Activated CD4-positive, alpha-beta memory T cell treated with anti-CD3 and anti-CD28 coated beads for 36 hours (primary cell): ENCODE measurements at regions not wholly inside any gene's neighbourhood (a gene's known extent, or its start where the extent isn't known, plus 50 kb on each side); places are given as distances from the start of the nearest gene placed in this dataset.
"Not testable (repeated sequence)": the region's sequence is repeated elsewhere in the genome, so short reads cannot be mapped to it uniquely, and the experiment has no call there.

Source experiments
- CTCF ChIA-PET: fragments of 350-600 bp; sonication (Branson Sonifier 250); formaldehyde crosslinking; loops from one replicate; lab custom pipeline; 2021; ENCODE audit warnings: antibody characterized with exemption, inconsistent platforms; lab: Charles Lee
- POLR2A ChIA-PET: fragments of 350-600 bp; sonication (Branson Sonifier 250); formaldehyde crosslinking; loops from one replicate; lab custom pipeline; 2021; ENCODE audit warnings: antibody characterized with exemption; lab: Charles Lee
- DNase-seq: peaks from one replicate; pipeline ENCODE4 v3.0.0-alpha.2; 2020
- H3K27ac Mint-ChIP-seq: one replicate; pipeline ENCODE4 v1.8.0; 2021; ENCODE audit warnings: mixed read lengths
- H3K27me3 Mint-ChIP-seq: one replicate; pipeline ENCODE4 v1.8.0; 2021; ENCODE audit warnings: mixed read lengths
- H3K36me3 Mint-ChIP-seq: one replicate; pipeline ENCODE4 v1.8.0; 2021; ENCODE audit warnings: mixed read lengths
- H3K4me1 Mint-ChIP-seq: one replicate; pipeline ENCODE4 v1.8.0; 2021; ENCODE audit warnings: low read depth, mixed read lengths
- H3K4me3 Mint-ChIP-seq: one replicate; pipeline ENCODE4 v1.8.0; 2021; ENCODE audit warnings: mild to moderate bottlenecking, mixed read lengths
- H3K9me3 Mint-ChIP-seq: one replicate; pipeline ENCODE4 v1.8.0; 2021; ENCODE audit warnings: mixed read lengths
- intact Hi-C: fragments of 100-400 bp; cut with micrococcal nuclease; formaldehyde crosslinking; loops from one replicate; pipeline ENCODE4 v1.15.1; 2023

GRCh38 chr17:18546514-18547398 lies 70.2 kb downstream of the LGALS9C start:
- H3K27ac Mint-ChIP-seq, H3K36me3 Mint-ChIP-seq, intact Hi-C loops, H3K4me3 Mint-ChIP-seq, DNase-seq, H3K27me3 Mint-ChIP-seq, H3K9me3 Mint-ChIP-seq, POLR2A ChIA-PET, H3K4me1 Mint-ChIP-seq, CTCF ChIA-PET: not testable (repeated sequence)

- H3K4me3 Mint-ChIP-seq, DNase-seq, intact Hi-C loops, CTCF ChIA-PET, H3K36me3 Mint-ChIP-seq, H3K27me3 Mint-ChIP-seq, H3K4me1 Mint-ChIP-seq, H3K27ac Mint-ChIP-seq, H3K9me3 Mint-ChIP-seq, POLR2A ChIA-PET: not testable (repeated sequence)
Observed at GRCh38 chr17:18557086-18557485, 80.5 kb downstream of the LGALS9C start.

GRCh38 chr17:18563381-18564098 lies 80.7 kb downstream of the TBC1D28 start:
- H3K27me3 Mint-ChIP-seq, H3K4me3 Mint-ChIP-seq, H3K36me3 Mint-ChIP-seq, H3K4me1 Mint-ChIP-seq, POLR2A ChIA-PET, intact Hi-C loops, CTCF ChIA-PET, H3K9me3 Mint-ChIP-seq, H3K27ac Mint-ChIP-seq: not testable (repeated sequence)
- DNase-seq, result peak; percentile 14

GRCh38 chr17:18564099-18564448 lies 80.1 kb downstream of the TBC1D28 start:
- CTCF ChIA-PET, H3K9me3 Mint-ChIP-seq, intact Hi-C loops, H3K27ac Mint-ChIP-seq, H3K4me3 Mint-ChIP-seq, H3K4me1 Mint-ChIP-seq, H3K36me3 Mint-ChIP-seq, POLR2A ChIA-PET, H3K27me3 Mint-ChIP-seq: not testable (repeated sequence)
- peak; percentile 43 for DNase-seq

- CTCF ChIA-PET, POLR2A ChIA-PET, H3K27me3 Mint-ChIP-seq, H3K4me3 Mint-ChIP-seq, H3K27ac Mint-ChIP-seq, intact Hi-C loops, H3K4me1 Mint-ChIP-seq, DNase-seq, H3K36me3 Mint-ChIP-seq, H3K9me3 Mint-ChIP-seq: not testable (repeated sequence)
Observed at GRCh38 chr17:18568108-18568995, 75.8 kb downstream of the TBC1D28 start.

GRCh38 chr17:18569489-18569913 lies 74.7 kb downstream of the TBC1D28 start:
- H3K36me3 Mint-ChIP-seq, DNase-seq, H3K9me3 Mint-ChIP-seq, POLR2A ChIA-PET, CTCF ChIA-PET, intact Hi-C loops, H3K27me3 Mint-ChIP-seq, H3K27ac Mint-ChIP-seq, H3K4me3 Mint-ChIP-seq, H3K4me1 Mint-ChIP-seq: not testable (repeated sequence)

- H3K27me3 Mint-ChIP-seq, H3K9me3 Mint-ChIP-seq, POLR2A ChIA-PET, H3K36me3 Mint-ChIP-seq, H3K4me1 Mint-ChIP-seq, H3K27ac Mint-ChIP-seq, H3K4me3 Mint-ChIP-seq, intact Hi-C loops, DNase-seq, CTCF ChIA-PET: not testable (repeated sequence)
Observed at GRCh38 chr17:18572536-18572935, 71.7 kb downstream of the TBC1D28 start.

DNA sequence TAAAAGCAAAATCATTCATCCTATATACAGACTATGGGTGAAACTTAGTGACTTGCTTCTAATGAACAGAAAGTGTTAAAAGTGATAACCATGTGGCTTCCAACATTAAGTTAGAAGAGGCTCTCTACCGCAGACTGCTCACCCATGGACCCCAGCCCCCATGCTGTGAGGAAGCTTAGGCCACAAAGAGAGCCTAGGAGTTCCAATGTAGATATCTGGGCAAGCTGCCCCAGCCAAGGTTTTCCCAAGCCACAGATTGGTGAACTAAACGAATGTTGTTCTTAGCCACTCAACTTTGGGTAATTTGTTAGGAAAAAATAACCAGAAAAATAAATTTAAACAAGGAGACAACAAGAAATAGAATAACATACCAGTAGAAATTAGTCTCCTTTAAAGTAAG lies 70.1 kb downstream of the TBC1D28 start:
- DNase-seq, H3K27me3 Mint-ChIP-seq, H3K4me3 Mint-ChIP-seq, H3K9me3 Mint-ChIP-seq, intact Hi-C loops, H3K4me1 Mint-ChIP-seq, H3K27ac Mint-ChIP-seq, POLR2A ChIA-PET, H3K36me3 Mint-ChIP-seq, CTCF ChIA-PET: not testable (repeated sequence)
